CMK (cell line): ENCODE measurements at regions not wholly inside any gene's neighbourhood (a gene's known extent, or its start where the extent isn't known, plus 50 kb on each side); places are given as distances from the start of the nearest gene placed in this dataset.
"Not testable (repeated sequence)": the region's sequence is repeated elsewhere in the genome, so short reads cannot be mapped to it uniquely, and the experiment has no call there.

ENCODE experiments used
- DNase-seq: peaks from one replicate; pipeline ENCODE4 v3.0.0-alpha.2; 2010; ENCODE audit warnings: low read depth

DNA sequence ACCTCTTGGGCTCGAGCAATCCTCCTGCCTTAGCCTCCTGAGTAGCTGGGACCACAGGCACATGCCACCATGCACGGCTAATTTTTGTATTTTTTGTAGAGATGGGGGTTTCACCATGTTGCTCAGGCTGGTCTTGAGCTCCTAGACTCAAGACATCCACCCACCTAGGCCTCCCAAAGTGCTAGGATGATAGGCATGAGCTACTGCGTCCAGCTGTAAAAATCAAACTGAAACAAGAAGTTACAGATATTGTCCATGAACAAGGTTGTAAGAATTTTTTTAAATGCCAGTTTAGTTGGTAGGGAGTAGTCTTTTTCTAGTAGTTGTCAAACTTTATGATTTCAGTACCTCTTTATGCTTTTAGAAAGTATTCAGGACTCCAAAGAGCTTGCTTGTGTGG lies 424.4 kb upstream of the PMFBP1 start:
- DNase-seq: no peak

DNA sequence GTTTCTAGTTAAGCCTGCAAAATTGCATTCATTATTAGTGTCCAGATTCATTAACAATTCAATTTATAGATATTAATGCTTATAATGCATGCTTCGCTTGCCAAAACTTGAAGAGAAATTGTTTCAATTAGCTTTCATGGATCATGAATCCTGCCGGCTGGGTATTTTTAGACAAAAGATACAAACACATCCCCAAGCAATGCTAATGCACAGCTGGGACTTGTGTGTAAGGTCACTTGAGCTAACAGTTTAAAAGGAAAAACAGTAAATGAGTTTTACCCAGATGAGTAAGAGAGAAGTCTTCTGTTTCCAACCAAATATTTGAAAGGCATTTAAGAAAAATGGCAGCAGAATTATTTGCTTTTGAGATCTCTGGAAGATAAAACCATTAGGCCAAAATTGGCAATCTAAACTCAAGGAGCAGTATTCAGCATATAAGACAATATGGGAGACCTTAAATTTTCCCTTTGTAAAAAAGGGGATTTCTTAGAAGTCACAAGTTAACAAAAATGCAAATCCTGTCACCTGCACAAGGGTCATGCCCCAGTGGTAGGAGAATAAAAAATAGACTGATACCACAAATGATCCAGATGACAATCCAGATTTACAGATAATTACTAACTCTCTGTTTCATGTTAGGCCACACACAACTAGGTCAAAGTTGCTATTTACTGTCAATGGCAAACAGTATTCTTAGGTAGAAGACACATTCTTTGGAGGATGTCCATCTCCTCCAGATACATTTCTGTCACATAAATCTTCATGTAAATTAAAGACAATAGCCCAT lies 418.4 kb upstream of the PMFBP1 start:
- DNase-seq: no peak

DNA sequence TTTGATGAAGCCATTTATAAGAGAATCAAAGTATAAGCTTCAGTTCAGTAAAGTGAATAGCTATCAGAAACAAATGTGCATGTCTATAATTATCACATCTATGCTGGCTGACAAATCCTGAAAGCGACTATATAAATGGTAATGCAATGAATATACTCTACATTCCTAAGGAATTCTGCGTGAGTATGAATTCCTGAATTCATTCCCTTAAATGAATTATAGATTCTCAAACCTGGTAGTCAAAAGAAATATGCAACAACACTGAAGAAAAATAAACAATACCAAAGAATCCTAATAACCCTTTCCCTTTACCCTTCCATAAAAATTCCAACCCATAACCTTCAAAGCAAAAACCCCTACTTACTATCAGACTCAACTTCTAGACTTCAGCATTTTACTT lies 416.6 kb upstream of the PMFBP1 start:
- no peak for DNase-seq

DNA sequence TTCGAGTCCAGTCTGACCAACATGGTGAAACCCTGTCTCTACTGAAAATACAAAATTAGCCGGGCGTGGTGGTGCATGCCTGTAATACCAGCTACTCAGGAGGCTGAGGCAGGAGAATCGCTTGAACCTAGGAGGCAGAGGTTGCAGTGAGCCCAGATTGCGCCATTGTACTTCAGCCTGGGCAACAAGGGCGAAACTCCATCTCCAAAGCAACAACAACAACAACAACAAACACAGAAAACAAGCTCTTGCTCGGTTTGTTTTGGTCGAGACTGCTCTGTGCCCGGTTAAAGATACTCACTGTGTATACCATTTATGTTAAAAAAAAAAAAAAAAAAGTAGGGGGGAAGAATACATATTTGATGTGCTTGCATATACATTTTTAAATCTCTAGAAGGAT lies 406.1 kb upstream of the PMFBP1 start:
- DNase-seq: not testable (repeated sequence)

DNA sequence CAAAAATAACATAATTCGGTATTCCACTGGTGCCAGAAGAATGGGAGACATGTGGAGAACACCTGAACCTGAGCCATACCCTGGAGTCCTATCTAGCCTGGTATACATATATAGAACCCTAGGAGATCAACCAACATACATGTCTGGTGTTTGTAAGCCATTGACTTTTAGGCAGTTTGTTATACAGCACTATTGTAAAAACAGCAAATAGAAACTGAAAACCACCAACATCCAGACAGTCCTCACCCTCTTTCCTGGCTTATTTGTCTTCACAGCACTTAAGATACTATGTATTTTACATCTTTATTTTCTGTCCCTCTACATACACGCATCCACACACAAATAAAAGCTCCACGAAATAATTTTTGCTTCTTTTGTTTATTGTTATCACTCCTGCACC lies 404.2 kb upstream of the PMFBP1 start:
- no peak for DNase-seq

DNA sequence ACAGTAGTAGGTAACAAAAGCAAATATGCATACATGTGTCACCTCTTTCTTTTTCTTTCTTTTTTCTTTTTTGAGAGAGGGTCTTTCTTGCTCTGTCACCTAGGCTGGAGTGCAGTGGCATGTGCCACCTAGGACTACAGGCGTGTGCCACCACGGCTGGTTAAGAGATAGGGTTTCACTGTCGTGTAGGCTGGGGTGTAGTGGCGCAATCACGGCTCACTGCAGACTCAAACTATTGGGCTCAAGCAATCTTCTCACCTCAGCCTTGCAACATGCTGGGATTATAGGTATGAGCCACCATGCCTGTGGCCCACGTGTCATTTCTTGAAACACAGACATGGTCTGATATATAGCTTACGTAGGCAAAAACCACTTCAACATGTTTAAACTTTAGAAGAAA lies 397.7 kb upstream of the PMFBP1 start:
- DNase-seq: no peak

DNA sequence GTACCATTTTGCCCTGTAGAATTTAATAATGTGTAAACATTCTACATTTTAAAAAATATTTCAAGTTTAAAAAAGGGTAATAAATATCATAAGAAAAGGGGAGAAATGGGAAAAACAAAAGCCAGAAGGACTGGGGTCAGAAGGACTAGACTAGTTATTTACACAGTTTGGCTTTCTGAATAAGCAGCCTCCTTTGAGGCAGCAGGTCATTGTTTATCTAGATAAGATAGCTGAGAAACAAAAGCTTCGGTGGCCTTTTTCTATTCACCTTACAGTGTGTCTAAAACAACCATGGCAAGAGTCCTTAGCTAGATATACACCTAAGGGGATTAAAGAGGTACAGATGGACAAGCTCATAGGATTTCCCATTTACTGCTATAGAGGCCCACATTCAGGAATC lies 396.5 kb upstream of the PMFBP1 start:
- no peak for DNase-seq

DNA sequence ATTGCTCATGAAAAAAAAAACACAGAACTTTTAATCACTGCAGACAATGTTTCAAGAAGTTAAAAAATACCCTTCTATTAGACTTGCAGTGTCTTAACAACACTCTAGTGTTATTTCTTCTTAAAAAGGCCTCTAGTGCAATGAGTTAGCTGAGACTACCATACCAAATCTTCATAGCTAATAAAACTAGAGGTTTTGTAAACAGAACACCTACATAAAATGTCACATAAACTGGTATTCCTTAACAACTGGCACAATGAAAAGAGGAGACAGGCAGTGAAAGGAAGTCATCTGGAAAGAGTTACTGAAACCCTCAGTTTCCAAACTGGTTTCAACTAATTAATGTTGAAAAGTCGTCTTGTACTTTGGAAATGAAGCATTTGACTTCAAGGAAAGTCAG lies 394.2 kb upstream of the PMFBP1 start:
- DNase-seq: no peak

DNA sequence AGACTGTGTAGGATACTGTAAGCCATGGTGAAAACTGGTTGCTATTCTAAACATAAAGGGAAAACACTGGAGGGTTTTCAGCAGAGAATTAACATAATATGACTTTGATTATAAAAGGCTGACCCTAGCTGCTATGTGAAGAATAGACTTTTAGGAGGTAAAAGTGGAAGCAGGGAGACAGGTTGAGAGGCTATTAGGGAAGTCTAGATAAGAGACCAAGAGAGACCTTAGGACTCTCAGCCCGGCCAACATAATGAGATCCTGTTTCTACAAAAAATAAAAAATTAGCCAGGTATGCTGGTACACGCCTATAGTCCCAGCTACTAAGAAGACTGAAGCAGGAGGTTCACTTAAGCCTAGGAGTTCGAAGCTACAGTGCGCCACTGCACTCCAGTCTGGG lies 393.2 kb upstream of the PMFBP1 start:
- no peak for DNase-seq

DNA sequence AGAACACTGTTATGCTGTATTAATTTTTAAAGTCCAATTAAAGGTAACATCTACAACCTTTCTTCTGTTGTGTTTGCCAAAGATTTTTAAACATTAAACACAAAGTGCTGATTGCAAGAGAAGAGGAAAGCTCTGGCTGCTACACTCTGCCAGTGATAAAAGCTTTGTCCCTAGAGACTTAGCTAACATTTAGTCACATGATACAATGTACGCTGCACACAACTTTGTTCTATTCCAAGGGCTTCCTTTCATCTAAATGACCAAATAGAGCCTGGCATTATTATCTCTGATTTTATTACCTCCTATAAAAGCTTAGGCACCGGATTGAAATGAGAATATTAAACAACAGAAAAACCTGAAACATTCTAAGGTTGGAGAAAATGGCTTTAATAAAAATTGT lies 388.7 kb upstream of the PMFBP1 start:
- no peak for DNase-seq

DNA sequence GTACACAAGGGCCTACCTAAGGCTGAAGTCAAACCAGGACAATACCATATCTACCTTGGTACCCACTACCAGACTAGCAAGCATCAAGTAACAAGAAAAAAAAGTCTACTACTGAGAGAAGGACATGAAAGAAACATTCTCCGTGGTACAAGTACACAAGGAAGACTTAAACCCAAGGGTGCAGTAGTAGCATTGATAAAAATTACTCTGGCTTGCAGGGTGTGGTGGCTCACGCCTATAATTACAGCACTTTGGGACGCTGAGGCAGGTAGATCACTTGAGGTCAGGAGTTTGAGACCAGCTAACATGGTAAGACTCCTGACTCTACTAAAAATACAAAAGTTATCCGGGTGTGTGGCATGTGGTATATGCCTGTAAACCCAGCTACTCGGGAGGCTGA lies 386.5 kb upstream of the PMFBP1 start:
- no peak for DNase-seq

DNA sequence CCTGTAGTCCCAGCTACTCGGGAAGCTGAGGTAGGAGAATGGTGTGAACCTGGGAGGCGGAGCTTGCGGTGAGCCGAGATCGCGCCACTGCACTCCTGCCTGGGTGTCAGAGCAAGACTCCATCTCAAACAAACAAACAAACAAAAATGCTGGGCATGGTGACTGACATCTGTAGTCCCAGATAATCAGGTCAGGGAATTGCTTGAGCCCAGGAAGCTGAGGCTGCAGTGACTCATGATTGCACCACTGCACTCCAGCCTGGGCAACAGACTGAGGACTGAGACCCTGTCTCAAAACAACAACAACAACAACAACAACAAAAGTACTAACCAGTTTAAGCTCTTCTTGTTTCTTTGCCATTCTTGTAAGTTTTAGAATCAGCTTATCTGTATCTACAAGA lies 383.0 kb upstream of the PMFBP1 start:
- no peak for DNase-seq

DNA sequence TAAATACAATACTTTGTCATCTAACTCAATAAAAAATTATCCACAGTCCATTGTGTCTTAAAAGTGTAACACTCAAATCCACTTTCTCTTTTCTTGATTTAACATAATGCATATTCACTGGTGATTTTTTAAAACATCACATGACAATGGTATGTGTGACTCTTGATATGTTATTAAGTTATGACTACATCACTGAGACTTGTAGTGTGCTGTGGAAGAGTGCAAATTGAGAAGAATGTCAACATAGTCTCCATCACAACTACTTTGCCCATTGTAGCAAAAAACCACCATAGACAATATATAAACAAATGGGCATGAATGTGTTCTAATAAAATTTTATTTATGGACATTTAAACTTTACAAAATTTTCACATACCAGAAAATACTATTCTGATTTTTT lies 380.7 kb upstream of the PMFBP1 start:
- DNase-seq: no peak

DNA sequence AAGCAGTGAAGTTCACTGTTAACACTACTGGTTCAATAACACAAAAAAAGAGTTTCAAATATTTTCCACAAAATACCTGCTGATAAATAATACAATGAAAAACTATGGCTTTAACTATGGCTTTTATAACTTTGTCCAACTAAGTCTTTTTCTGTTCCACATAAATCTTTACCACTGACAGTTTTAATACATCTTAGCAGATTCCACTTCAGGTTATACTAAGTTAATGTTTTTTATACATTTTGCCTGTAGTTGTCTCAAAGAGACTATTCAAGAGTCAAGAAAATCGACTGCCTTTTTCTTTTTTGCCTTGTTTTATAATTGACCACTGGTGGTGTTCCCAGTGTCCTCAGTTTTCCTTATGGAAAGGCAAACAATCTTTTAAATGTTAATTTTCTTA lies 379.7 kb upstream of the PMFBP1 start:
- DNase-seq: no peak

DNA sequence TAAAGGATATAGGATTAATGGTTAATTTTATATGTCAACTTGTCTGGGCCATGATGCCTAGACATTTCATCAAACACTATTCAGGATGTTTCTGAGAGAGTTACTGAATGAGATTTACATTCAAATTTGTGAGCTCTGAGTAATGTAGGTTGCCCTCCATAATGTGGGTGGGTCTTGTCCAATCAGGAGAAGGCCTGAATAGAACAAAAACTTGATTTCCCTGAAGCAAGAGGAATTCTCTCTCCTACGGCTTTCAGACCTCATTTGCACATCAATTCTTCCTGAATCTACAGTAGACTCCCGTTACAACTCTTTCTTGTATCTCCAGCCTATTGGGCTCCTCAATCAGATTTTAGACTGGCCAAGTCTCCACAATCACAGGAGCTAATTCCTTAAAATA lies 377.9 kb upstream of the PMFBP1 start:
- DNase-seq: no peak

DNA sequence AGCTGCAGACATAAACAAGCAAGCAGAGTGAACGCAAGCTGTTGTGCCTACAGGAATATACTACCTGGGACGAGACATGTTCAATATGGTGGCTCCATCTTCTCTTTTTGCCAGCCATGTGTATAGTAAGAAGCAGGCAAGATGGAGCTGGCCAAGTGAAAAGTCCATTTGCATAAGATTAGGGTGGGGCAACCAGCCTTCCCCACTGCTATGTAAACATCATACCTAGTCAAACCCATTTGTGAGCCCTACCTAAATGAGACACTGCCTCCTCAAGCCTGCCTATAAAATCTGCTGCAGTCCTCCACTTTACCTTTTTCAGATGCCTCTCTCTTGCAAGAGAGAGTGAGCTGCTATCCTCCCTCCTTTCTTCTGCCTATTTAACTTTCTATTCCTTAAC lies 370.1 kb upstream of the PMFBP1 start:
- DNase-seq: no peak

DNA sequence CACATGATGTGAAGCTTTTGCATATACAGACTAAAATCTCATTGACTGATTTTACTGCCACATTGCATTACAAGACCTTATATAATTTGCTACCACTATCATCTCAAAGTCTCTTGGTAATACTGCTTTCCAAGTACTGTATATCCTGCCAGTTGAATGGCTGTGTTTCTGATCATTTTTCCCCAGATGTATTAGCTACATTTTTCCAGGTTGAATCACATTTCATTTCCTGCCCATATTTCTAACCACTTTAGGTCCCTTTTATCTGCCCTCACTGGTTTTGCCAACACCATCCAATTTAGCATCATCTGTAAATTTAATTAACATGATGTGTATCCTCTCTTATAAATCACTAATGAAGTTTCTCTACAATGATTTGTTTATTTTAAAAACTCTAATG lies 365.7 kb upstream of the PMFBP1 start:
- DNase-seq: no peak

DNA sequence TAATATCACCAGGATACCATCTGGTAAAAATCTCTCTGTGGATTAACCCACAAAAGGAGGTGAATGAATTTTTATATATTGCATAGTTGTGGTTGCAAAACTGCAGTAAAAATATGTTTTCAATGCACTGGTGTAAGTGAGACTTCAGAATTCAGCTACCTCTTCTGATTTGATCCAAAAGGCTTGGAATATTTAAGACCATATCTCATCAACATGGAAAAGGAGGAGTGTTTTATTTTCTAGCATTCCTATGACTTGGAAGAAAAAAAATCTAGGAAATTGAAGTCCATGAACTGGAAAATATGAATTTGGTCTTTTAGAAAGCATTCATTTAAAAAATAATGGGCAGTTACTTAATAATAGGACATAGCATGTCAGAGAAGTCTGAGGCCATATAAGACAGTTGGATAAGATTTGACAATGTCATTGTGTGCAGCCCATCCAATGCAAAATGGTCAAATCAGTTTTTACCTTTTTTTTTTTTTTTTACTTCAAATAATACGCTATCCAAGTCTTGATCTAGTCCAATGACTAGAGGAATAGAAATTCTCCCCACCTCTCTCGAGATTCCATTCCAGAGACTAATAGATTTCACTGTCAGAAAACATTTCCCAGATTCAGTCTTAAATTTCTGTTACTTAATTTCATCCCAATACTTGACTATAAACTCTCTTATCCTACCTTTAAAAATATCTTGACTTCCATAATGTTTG lies 364.9 kb upstream of the PMFBP1 start:
- DNase-seq: no peak

DNA sequence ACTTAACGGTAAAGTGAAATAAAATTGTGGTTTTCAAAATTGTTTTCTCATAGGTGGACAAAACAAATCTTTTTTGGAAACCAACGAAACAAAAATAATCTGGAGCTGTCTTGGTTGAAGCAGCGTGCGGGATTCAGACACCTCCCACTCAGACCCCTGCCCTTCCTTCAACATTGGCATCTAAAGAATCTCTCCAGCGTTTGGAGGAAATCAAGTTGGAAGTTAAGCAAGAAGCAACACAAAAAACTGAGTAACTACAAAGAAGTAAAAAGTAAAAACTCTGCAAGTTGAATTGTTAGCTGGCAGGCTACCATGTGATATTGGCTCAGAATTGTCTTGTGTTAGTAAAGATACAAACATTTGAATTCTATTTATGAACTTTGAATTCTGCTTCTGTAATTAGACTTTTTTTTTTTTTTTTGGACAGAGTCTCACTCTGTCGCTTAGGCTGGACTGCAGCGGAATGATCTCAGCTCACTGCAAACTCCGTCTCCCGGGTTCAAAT lies 361.0 kb upstream of the PMFBP1 start:
- DNase-seq: no peak

DNA sequence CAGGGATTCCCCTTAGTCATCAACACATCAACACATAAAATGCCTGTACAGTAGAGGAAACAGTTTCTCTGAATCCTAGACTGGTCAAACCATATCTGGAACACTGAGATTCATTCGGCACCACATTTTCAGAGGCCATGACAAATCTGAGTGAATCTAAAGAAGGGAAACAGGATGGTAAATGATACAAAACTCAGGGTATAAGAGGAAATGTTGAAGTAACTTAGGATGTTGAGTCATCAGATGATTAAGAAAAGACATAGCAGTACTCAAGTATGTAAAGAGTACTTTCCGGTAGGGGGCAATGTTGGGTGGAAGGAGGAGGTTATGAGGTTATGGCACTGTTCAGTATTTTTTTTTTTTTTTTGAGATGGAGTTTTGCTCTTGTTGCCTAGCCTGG lies 358.5 kb upstream of the PMFBP1 start:
- DNase-seq: no peak

DNA sequence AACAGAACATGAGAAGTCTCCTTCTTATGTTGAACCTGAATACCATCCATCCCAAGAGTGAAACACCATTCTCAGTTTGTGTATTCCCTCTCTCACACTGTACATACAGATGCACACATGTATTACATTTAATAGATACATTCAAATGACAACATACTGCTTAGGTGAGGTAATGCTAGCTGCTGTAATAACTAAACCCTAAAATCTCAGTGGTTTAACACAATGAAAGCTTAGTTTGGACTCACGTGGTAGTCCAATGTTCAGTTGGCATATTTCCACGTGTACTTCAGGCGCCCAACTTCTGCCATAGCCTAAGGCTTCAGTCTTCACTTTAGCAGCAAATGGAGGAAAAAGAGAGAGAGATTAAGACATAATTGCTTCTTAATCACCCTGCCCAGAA lies 351.1 kb upstream of the PMFBP1 start:
- DNase-seq: no peak

DNA sequence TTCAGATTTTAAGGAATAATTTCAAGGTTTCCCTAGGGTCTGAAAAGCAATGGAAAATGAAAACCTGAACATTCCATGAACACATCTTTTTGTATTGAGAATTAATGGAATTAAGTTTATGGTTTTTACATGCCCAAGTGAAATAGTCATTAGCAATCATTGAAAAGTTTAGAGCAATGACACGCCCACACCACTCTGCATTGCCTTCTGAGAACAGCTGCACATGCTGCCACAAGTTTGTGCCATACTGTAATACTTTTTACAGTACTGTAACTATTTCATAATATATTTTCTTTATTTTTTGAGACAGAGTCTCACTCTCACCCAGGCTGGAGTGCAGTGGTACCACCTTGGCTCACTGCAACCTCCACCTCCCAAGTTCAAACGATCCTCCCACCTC lies 345.2 kb upstream of the PMFBP1 start:
- no peak for DNase-seq

DNA sequence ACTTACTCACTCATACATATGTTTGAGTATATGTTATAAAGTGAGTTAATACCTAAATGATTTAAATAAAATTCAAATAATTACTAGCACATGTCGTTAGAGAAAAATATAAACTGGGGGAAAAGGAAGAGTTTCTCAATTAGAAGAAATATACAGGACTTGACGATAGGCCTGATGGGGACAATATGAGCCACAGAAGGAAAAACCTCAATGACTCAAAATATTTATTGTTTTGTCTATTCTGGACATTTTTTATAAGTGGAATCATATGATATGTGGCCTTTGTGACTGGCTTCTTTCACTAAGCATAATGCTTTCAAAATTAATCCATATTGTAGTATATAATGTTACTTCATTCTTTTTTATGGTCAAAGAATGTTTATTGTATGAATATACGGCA lies 339.2 kb upstream of the PMFBP1 start:
- DNase-seq: no peak

DNA sequence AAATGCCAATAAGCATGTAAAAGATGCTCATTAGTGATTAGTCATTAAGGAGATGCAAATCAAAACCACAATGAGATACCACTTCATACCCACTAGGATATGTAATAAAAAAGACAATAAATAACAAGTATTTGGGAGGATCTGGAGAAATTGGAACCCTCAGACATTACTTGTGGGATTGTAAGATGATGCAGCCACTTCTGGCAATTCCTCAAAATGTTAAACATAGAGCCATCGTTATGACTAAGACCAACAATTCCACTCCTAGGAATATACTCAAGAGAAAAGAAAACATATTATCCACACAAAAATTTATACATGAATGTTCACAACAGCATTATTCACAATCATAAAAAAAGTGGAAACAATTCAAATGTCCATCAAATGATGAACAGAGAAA lies 336.2 kb upstream of the PMFBP1 start:
- DNase-seq: no peak
